ENCODE measurements at regions not wholly inside any gene's neighbourhood (a gene's known extent, or its start where the extent isn't known, plus 50 kb on each side); places are given as distances from the start of the nearest gene placed in this dataset.

DNA sequence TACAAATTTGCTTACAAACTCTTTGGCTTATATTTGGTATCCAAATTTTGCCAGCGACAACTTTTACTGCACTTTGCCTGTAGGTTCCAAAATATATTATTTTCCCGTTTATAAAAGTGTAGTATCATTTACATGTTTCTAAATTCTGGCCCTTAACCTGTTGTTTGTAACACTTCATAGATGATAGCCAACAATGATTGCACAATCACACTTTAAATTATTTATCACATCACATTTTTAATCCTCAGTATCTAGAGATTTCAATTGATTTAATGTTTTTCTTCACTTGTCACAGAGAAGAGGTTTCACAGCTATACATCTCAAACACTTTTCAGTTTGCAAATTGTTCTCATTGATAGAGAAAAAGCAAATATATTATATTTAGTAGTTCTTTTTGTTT, 1151.2 kb upstream of the EYS start:
- TF ChIP-seq, protein P1, sequence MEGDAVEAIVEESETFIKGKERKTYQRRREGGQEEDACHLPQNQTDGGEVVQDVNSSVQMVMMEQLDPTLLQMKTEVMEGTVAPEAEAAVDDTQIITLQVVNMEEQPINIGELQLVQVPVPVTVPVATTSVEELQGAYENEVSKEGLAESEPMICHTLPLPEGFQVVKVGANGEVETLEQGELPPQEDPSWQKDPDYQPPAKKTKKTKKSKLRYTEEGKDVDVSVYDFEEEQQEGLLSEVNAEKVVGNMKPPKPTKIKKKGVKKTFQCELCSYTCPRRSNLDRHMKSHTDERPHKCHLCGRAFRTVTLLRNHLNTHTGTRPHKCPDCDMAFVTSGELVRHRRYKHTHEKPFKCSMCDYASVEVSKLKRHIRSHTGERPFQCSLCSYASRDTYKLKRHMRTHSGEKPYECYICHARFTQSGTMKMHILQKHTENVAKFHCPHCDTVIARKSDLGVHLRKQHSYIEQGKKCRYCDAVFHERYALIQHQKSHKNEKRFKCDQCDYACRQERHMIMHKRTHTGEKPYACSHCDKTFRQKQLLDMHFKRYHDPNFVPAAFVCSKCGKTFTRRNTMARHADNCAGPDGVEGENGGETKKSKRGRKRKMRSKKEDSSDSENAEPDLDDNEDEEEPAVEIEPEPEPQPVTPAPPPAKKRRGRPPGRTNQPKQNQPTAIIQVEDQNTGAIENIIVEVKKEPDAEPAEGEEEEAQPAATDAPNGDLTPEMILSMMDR (IDR thresholded peaks at IDR 0.05; ENCODE audit: low read depth, low read length): no peak
- TF ChIP-seq EZH2phosphoT487 (IDR thresholded peaks at IDR 0.05; ENCODE audit: low read depth): no peak
